Neuronal stem cell (in vitro differentiated cells): ENCODE measurements at regions not wholly inside any gene's neighbourhood (a gene's known extent, or its start where the extent isn't known, plus 50 kb on each side); places are given as distances from the start of the nearest gene placed in this dataset.
"Not testable (repeated sequence)": the region's sequence is repeated elsewhere in the genome, so short reads cannot be mapped to it uniquely, and the experiment has no call there.

Source experiments
- DNase-seq: peaks from one replicate; pipeline ENCODE4 v3.0.0-alpha.2; 2013; ENCODE audit warnings: low spot score
- H2AFZ ChIP-seq: one replicate; pipeline ENCODE4 v1.6.1; 2013; ENCODE audit warnings: mild to moderate bottlenecking, low read length, inconsistent platforms
- H2AK5ac ChIP-seq: 2 replicates; pipeline ENCODE4 v1.6.1; 2013; ENCODE audit warnings: low read depth, mild to moderate bottlenecking, inconsistent platforms, low read length, moderate library complexity, mixed read lengths
- H2BK120ac ChIP-seq: 2 replicates; pipeline ENCODE4 v1.6.1; 2013; ENCODE audit warnings: low read depth, mild to moderate bottlenecking, inconsistent platforms, low read length, moderate library complexity, mixed read lengths
- H2BK12ac ChIP-seq: one replicate; pipeline ENCODE4 v1.6.1; 2013; ENCODE audit warnings: low read length, inconsistent platforms
- H2BK15ac ChIP-seq: 2 replicates; pipeline ENCODE4 v1.6.1; 2013; ENCODE audit warnings: mild to moderate bottlenecking, low read length, inconsistent platforms, mixed read lengths
- H2BK5ac ChIP-seq: one replicate; pipeline ENCODE4 v1.6.1; 2013; ENCODE audit warnings: inconsistent platforms, mild to moderate bottlenecking, low read length, moderate library complexity
- H3K14ac ChIP-seq: one replicate; pipeline ENCODE4 v1.6.1; 2013; ENCODE audit warnings: low read length, inconsistent platforms
- H3K18ac ChIP-seq: 2 replicates; pipeline ENCODE4 v1.6.1; 2013; ENCODE audit warnings: low read length, inconsistent platforms
- H3K23ac ChIP-seq: 2 replicates; pipeline ENCODE4 v1.6.1; 2013; ENCODE audit warnings: low read depth, mild to moderate bottlenecking, mixed read lengths, low read length, inconsistent platforms; ENCODE audit not compliant: poor library complexity
- H3K27ac ChIP-seq: replicated peaks from 3 replicates; pipeline ENCODE4 v1.5.1; 2013; ENCODE audit warnings: low read length, inconsistent platforms
- H3K27me3 ChIP-seq, 3 experiments: 2 replicates each; pipeline ENCODE4 v1.6.1; 2013; ENCODE audit warnings: low read length in 3 of 3, mild to moderate bottlenecking in 2 of 3, inconsistent platforms in 1 of 3, low read depth in 1 of 3, mixed read lengths in 1 of 3, moderate library complexity in 1 of 3; ENCODE audit not compliant: control insufficient read depth in 3 of 3, insufficient read depth in 3 of 3
- H3K36me3 ChIP-seq, 2 donors: replicated peaks in 1 of 2; 2 replicates each; pipeline ENCODE4 v1.6.1; 2013; ENCODE audit warnings: low read length in 2 of 2; ENCODE audit not compliant: control insufficient read depth in 2 of 2, insufficient read depth in 2 of 2
- H3K4ac ChIP-seq: 2 replicates; pipeline ENCODE4 v1.6.1; 2013; ENCODE audit warnings: inconsistent platforms, mild to moderate bottlenecking, low read length, moderate library complexity
- H3K4me1 ChIP-seq, 2 donors: 1 replicate in 1 of 2; 2 replicates in 1 of 2; pipeline ENCODE4 v1.6.1; 2013; ENCODE audit warnings: low read length in 2 of 2, low read depth in 1 of 2; ENCODE audit not compliant: control insufficient read depth in 2 of 2, insufficient read depth in 1 of 2
- H3K4me2 ChIP-seq: one replicate; pipeline ENCODE4 v1.6.1; 2013; ENCODE audit warnings: mild to moderate bottlenecking, low read length, inconsistent platforms; ENCODE audit not compliant: insufficient read depth, poor library complexity, severe bottlenecking
- H3K4me3 ChIP-seq, 2 donors: 2 replicates each; pipeline ENCODE4 v1.5.1; 2013; ENCODE audit warnings: low read length in 2 of 2, mild to moderate bottlenecking in 2 of 2, inconsistent platforms in 1 of 2, moderate library complexity in 1 of 2
- H3K79me1 ChIP-seq: one replicate; pipeline ENCODE4 v1.6.1; 2013; ENCODE audit warnings: low read depth, mild to moderate bottlenecking, inconsistent platforms, low read length, moderate library complexity
- H3K9ac ChIP-seq: one replicate; pipeline ENCODE4 v1.6.1; 2013; ENCODE audit warnings: mild to moderate bottlenecking, low read depth, low read length, inconsistent platforms; ENCODE audit not compliant: poor library complexity
- H3K9me3 ChIP-seq, 2 donors: replicated peaks in 1 of 2; 2 replicates each; pipeline versions ENCODE3 to v1.6.1; 2013; ENCODE audit warnings: low read length in 2 of 2, mild to moderate bottlenecking in 2 of 2, inconsistent platforms in 1 of 2, low read depth in 1 of 2, mixed read lengths in 1 of 2, moderate library complexity in 1 of 2; ENCODE audit not compliant: control insufficient read depth in 2 of 2, insufficient read depth in 1 of 2
- H4K8ac ChIP-seq: one replicate; pipeline ENCODE4 v1.6.1; 2013; ENCODE audit warnings: low read depth, mild to moderate bottlenecking, inconsistent platforms, low read length, moderate library complexity
- H4K91ac ChIP-seq: one replicate; pipeline ENCODE4 v1.6.1; 2013; ENCODE audit warnings: low read length, low read depth, mild to moderate bottlenecking, inconsistent platforms; ENCODE audit not compliant: poor library complexity
- WGBS, 2 donors: extraction: QIAGEN DNeasy Blood & Tissue Kit; methylation state at CpG; one replicate each; pipeline ENCODE4 v1.1.7; 2013; ENCODE audit warnings: missing lambda C conversion rate in 2 of 2, mixed read lengths in 1 of 2; ENCODE audit not compliant: insufficient read length in 2 of 2, insufficient replicate concordance in 1 of 2; ENCODE audit errors: extremely low coverage in 2 of 2; 5-methylcytosine and 5-hydroxymethylcytosine counted together

DNA sequence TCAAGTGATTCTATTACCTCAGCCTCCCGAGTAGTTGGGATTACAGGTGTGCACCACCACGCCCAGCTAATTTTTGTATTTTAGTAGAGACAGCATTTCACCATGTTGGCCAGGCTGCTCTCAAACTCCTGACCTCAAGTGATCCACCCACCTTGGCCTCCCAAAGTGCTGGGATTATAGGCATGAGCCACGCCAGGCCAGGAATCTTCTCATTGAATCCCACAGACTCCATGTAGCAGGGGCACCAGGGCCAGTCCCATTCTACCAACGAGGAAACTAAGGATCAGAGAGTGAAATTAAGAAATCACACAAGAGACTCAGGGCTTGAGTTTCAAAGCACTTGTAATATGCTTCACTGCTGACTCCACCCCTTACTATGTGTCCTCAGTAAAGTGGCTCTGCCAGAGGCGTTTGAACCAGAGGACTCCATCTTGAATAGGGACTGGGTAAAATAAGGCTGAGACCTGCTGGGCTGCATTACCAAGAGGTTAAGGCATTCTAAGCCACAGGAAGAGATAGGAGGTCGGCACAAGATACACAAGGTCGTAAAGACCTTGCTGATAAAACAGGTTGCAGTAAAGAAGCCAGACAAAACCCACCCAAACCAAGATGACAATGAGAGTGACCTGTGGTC, 285.8 kb upstream of the AMIGO2 start:
- not testable (repeated sequence) for H4K8ac ChIP-seq, H2AK5ac ChIP-seq, H3K9ac ChIP-seq, H2BK5ac ChIP-seq, H3K4me1 ChIP-seq, H3K4me2 ChIP-seq, DNase-seq, H3K4me3 ChIP-seq, H3K14ac ChIP-seq, H2BK15ac ChIP-seq, H3K18ac ChIP-seq, H3K9me3 ChIP-seq, H4K91ac ChIP-seq, H3K23ac ChIP-seq, H3K4ac ChIP-seq, H3K27me3 ChIP-seq, H3K27ac ChIP-seq, H3K79me1 ChIP-seq, H2BK120ac ChIP-seq, H3K36me3 ChIP-seq, H2BK12ac ChIP-seq
- no CpG with 5 or more reads among the region's 7 CpGs for WGBS, 2 donors
- H2AFZ ChIP-seq = peak overlapping the region; percentile 23

DNA sequence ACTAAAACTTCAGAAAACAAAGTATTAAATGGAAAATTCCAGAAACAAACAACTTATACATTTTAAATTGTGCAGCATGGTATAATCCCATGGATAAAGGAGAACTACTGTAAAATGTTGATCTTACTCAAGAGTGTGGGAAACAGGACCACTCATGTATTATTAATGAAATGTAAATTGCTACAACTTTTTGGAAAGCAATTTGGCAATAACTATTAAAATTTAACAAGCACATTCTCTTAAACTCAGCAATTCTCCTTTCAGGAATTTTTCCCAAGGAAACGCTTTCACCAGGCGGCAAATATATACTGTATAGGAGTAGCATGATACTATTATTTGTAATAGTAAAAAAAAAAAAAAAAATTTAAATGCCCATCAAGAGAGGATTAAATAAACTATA, 284.5 kb upstream of the AMIGO2 start:
- no peak overlapping the region for H4K91ac ChIP-seq
- no peak overlapping the region for H3K23ac ChIP-seq
- no peak overlapping the region for H4K8ac ChIP-seq
- no peak overlapping the region for H2AK5ac ChIP-seq
- no peak for DNase-seq
- WGBS, 2 donors = no CpG with 5 or more reads among the region's 2 CpGs
- no peak overlapping the region for H2BK5ac ChIP-seq
- no peak overlapping the region for H2AFZ ChIP-seq
- no peak overlapping the region for H2BK12ac ChIP-seq
- no peak overlapping the region for H3K18ac ChIP-seq
- no peaks in the 10 kb centered on the region for H3K27me3 ChIP-seq
- no peak overlapping the region for H3K4me2 ChIP-seq
- no peaks in the 10 kb centered on the region for H3K36me3 ChIP-seq
- no peak overlapping the region for H3K4ac ChIP-seq
- no peak overlapping the region for H2BK120ac ChIP-seq
- no peaks in the 10 kb centered on the region for H3K9me3 ChIP-seq
- no peaks in the 10 kb centered on the region for H3K79me1 ChIP-seq
- no peaks in the 10 kb centered on the region for H3K4me1 ChIP-seq
- no peak overlapping the region for H3K9ac ChIP-seq
- H3K14ac ChIP-seq = no peak overlapping the region
- H3K4me3 ChIP-seq = no peak overlapping the region
- no peak overlapping the region for H2BK15ac ChIP-seq
- H3K27ac ChIP-seq = no peak overlapping the region

DNA sequence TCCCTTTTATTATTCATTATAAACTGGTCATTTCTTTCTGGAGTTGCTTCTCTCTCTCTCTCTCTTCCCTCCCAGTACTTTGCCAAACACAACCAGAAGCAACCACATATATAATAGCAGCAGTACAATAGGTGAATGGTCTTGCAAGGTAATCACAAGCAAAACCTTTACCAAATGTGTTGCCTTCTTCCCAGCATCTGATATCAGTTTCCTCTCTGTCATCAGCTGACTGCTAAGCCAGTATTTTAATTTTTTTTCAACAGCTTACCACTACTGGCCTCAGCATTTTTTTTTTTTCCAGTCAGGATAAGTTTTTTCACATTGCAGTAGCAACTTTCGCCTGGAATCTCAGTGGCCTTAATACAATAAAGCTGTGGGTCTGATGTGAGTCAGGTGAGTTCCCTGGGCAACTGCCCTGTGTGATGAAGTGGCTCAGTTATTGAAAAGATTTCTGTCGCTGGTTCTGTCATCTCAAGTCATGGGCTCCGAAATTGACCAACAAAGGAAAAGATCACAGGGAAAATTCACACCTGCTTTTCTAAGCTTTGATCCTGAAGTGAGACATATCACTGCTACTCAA, 282.5 kb upstream of the AMIGO2 start:
- no peak overlapping the region for H2BK12ac ChIP-seq
- no peak overlapping the region for H4K8ac ChIP-seq
- no peak overlapping the region for H3K18ac ChIP-seq
- no peak overlapping the region for H2AK5ac ChIP-seq
- H3K4me1 ChIP-seq = no peaks in the 10 kb centered on the region
- no peak for DNase-seq
- no peak overlapping the region for H3K4me2 ChIP-seq
- no peak overlapping the region for H3K14ac ChIP-seq
- WGBS, 2 donors = no CpG with 5 or more reads among the region's 3 CpGs
- H3K9me3 ChIP-seq = no peaks in the 10 kb centered on the region
- no peak overlapping the region for H2AFZ ChIP-seq
- H2BK15ac ChIP-seq = no peak overlapping the region
- no peaks in the 10 kb centered on the region for H3K79me1 ChIP-seq
- H3K23ac ChIP-seq = no peak overlapping the region
- no peak overlapping the region for H3K4me3 ChIP-seq
- H4K91ac ChIP-seq = no peak overlapping the region
- H3K9ac ChIP-seq = no peak overlapping the region
- H3K27me3 ChIP-seq = no peaks in the 10 kb centered on the region
- no peak overlapping the region for H3K4ac ChIP-seq
- no peak overlapping the region for H2BK120ac ChIP-seq
- no peak overlapping the region for H2BK5ac ChIP-seq
- H3K27ac ChIP-seq = no peak overlapping the region
- H3K36me3 ChIP-seq = no peaks in the 10 kb centered on the region

- no peak overlapping the region for H3K27ac ChIP-seq
- H3K79me1 ChIP-seq = no peaks in the 10 kb centered on the region
- no peak overlapping the region for H3K4me3 ChIP-seq
- no peak overlapping the region for H2BK5ac ChIP-seq
- H4K8ac ChIP-seq = no peak overlapping the region
- no peak overlapping the region for H3K14ac ChIP-seq
- H3K18ac ChIP-seq = no peak overlapping the region
- no peak overlapping the region for H2BK120ac ChIP-seq
- H3K23ac ChIP-seq = no peak overlapping the region
- WGBS, 2 donors = no CpG with 5 or more reads among the region's 7 CpGs
- H2AK5ac ChIP-seq = no peak overlapping the region
- H3K9ac ChIP-seq = no peak overlapping the region
- H2BK12ac ChIP-seq = no peak overlapping the region
- no peak overlapping the region for H2AFZ ChIP-seq
- H3K27me3 ChIP-seq = no peaks in the 10 kb centered on the region
- no peak overlapping the region for H3K4me2 ChIP-seq
- no peak overlapping the region for H3K4ac ChIP-seq
- no peaks in the 10 kb centered on the region for H3K36me3 ChIP-seq
- DNase-seq = no peak
- no peaks in the 10 kb centered on the region for H3K9me3 ChIP-seq
- H2BK15ac ChIP-seq = no peak overlapping the region
- no peak overlapping the region for H4K91ac ChIP-seq
- no peaks in the 10 kb centered on the region for H3K4me1 ChIP-seq
Observed at GRCh38 chr12:47361389-47362021, 281.7 kb upstream of the AMIGO2 start.
